PC-9 (cell line): ENCODE measurements at regions not wholly inside any gene's neighbourhood (a gene's known extent, or its start where the extent isn't known, plus 50 kb on each side); places are given as distances from the start of the nearest gene placed in this dataset.

ENCODE experiments used
- EZH2 ChIP-seq: fragments of 200-600 bp; sonication (generic); IDR thresholded peaks from 2 replicates; pipeline ENCODE4 v1.8.0; 2017; ENCODE audit warnings: antibody characterized with exemption, low read depth
- TF ChIP-seq, protein P1 (sequence below): fragments of 200-600 bp; sonication (generic); conservative IDR thresholded peaks from 2 replicates; pipeline ENCODE4 v1.6.1; 2017; ENCODE audit warnings: mixed run types, antibody characterized with exemption, mild to moderate bottlenecking, moderate library complexity

DNA sequence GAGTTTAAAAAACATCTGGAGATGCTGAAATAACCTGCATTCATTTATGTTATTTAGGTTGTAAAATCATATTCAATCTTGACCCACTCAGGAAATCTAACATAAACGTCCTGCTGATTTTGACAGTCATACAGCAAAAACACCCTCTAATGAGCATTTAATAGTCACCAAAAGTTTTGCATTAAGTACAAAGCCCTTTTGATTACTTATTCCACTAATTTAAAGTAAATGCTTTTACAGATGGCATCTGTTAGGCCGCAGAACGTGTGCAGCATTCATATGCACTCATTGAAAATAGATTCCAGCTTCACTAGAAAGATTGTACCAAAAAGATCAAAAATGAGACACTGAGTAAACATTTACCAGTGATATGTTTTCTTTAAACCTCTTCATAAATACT lies 1295.1 kb downstream of the EFNB2 start:
- TF ChIP-seq, protein P1, sequence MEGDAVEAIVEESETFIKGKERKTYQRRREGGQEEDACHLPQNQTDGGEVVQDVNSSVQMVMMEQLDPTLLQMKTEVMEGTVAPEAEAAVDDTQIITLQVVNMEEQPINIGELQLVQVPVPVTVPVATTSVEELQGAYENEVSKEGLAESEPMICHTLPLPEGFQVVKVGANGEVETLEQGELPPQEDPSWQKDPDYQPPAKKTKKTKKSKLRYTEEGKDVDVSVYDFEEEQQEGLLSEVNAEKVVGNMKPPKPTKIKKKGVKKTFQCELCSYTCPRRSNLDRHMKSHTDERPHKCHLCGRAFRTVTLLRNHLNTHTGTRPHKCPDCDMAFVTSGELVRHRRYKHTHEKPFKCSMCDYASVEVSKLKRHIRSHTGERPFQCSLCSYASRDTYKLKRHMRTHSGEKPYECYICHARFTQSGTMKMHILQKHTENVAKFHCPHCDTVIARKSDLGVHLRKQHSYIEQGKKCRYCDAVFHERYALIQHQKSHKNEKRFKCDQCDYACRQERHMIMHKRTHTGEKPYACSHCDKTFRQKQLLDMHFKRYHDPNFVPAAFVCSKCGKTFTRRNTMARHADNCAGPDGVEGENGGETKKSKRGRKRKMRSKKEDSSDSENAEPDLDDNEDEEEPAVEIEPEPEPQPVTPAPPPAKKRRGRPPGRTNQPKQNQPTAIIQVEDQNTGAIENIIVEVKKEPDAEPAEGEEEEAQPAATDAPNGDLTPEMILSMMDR = no peak
- TF ChIP-seq EZH2 = no peak
